ENCODE measurements at regions not wholly inside any gene's neighbourhood (a gene's known extent, or its start where the extent isn't known, plus 50 kb on each side); places are given as distances from the start of the nearest gene placed in this dataset.
"Not testable (repeated sequence)": the region's sequence is repeated elsewhere in the genome, so short reads cannot be mapped to it uniquely, and the experiment has no call there.

DNA sequence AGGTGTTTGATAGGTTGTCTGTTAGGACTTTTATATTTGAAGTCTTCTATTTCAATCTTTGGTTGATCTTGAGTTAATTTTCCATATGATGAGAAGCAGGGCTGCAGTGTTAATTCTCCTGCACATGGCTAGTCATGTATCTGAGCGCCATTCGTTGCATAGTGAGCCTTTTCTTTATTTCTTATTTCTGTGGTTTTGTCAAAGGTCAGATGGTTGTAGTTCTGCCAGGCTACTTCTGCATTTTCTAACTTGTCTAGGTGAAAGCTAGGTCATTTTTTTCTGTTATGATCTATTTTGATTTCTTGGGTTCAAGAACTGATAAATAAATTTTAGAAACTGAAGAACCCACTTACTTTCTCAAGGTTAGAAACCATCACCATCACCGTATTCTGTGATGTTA, 56.7 kb downstream of the CCDC74A start:
- no peak for DNase-seq (ENCODE audit: low read depth in 2 of 2)

- no peak for DNase-seq (ENCODE audit: low read depth in 2 of 2)
Measured at GRCh38 chr2:131584940-131585339, 57.3 kb downstream of the CCDC74A start.

DNA sequence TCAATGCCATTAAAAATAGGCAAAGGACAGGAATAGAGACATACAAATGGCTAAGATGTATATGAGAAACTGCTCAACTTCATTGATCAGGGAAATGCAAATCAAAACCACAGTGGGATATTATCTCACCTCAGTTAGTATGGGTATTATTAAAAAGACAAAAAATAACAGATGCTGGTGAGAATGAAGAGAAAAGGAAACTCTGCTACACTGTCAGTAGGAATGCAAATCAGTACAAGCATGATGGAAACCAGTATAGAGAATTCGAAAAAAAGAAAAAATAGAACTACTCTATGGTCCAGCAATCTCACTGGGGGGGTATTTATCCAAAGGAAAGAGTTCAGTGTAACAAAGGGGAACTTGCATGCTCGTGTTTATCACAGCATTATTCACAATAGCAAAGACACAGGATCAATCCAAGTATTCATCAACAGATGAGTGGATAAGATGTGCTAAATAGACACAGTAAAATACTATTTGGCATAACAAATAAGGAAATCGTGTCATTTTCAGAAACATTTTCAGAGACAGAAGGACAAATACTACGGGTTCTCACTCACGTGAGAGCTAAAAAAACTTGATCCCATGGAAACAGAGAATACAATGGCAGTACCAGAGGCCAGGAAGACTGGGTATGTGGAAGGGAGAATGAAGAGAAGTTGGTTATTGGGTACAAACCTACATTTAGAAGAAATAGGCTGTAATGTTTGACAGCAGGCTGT, 60.6 kb downstream of the CCDC74A start:
- DNase-seq (ENCODE audit: low read depth in 2 of 2) = no peak

DNA sequence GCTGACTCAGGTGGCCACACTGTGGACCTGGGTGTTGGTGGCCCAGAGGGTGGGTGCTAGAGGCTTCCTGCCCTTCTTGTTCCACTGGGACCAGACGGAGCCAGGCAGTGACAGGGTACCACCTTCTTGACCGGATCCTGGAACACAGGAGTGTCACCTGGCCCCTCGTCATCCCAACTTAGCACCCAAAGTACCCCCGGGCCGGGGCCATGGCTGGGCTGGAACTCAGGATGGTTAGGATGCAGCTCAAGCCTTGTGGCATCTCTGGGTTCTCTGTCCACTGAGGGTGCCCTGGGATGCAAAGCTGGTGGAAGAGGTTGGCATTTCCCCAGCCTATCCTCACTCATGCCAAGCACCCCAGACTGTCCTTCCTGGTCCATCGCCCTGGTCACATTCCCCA, 61.4 kb downstream of the CCDC74A start:
- not testable (repeated sequence) for DNase-seq (ENCODE audit: low read depth in 2 of 2)

DNA sequence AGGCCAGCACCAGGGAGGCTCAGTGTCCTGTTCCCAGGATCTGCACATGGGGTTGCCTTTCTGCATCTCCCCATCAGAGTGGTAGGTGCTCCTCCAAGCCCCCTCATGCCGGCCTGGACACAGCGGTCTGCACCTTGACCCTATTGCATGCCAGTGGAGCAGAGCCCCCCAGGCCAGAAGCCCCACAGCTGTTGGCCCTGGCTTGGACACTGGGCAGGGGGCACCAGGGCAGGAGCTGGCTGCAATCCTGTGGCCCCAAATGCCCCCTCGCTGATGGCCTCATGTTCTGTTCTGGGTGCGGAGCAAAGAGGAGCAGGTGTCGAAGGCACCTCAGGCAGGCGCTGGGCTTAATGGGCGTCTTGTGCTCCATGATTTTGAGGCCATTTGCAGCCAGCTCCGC, 62.7 kb downstream of the CCDC74A start:
- no peak for DNase-seq (ENCODE audit: low read depth in 2 of 2)

DNA sequence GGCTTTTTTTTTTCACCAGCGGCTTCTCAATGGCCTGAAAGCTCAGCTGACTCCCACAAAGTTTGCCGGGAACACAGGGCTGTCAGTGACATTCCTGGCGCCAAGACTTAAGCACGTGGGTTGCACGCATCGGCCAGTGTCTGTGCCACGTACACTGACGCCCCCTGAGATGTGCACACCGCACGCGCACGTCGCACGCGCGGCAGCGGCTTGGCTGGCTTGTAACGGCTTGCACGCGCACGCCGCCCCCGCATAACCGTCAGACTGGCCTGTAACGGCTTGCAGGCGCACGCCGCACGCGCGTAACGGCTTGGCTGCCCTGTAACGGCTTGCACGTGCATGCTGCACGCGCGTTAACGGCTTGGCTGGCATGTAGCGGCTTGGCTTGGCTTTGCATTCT, 63.2 kb downstream of the CCDC74A start:
- DNase-seq (ENCODE audit: low read depth in 2 of 2) = no peak

DNA sequence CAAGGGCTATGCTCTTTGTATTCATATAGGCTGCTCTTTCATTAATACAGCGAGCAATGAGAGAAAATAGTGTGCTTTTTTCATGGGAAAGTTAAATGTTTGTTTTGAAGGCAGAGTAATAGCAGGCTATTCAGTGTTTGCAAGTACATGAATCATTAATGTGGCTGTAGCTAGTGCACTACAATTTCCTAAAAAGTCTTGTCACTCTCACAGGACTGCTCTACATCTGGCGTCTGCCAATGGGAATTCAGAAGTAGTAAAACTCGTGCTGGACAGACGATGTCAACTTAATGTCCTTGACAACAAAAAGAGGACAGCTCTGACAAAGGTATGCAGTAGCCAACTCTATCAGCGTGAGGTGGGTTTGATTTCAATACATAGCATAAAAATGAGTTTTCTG, 68.9 kb downstream of the CCDC74A start:
- DNase-seq (ENCODE audit: low read depth in 2 of 2) = not testable (repeated sequence)

DNA sequence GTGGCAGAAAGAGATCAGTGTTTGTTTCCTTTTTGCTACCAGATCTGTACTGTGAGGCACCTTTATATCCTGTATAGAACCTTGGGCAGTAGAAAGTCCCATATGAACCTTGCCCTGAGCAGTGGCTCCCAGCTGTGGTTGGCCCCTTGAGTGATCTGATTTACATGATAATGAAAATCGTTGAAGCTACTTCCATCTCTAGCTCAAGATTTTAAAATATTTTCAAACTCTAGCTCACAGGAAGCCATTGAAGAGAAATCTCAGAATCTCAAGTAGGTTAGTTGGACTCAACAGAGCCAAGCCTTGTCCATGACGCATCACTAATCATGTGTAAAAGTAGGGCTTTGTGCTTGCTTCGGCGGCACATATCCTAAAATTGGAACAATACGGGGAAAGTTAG, 74.8 kb downstream of the CCDC74A start:
- not testable (repeated sequence) for DNase-seq (ENCODE audit: low read depth in 2 of 2)

- not testable (repeated sequence) for DNase-seq (ENCODE audit: low read depth in 2 of 2)
Measured at GRCh38 chr2:131604652-131605051, 77.0 kb downstream of the CCDC74A start.

GRCh38 chr2:131606366-131606765, 78.7 kb downstream of the CCDC74A start:
- DNase-seq (ENCODE audit: low read depth in 2 of 2) = not testable (repeated sequence)

DNA sequence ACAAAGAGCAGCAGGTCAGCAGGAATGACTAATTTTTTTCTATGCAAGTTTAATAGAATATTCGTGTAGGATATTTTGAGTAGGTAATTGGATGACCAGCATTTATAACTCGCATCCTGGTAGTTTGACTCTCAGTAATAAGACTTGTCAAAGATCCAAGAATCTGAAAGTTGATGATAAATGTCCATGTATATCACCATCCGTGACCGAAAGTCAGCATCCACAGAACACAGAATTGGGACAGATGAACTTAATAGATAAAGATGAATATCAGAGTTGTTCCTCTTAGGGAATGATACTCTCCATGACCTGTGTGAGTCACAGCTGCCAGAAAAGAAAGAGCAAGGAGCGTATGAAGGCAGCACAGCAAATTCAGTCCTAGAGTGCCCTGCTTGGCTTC, 79.4 kb downstream of the CCDC74A start:
- DNase-seq (ENCODE audit: low read depth in 2 of 2) = not testable (repeated sequence)

GRCh38 chr2:131614539-131614938, 86.9 kb downstream of the CCDC74A start:
- not testable (repeated sequence) for DNase-seq (ENCODE audit: low read depth in 2 of 2)

GRCh38 chr2:131618320-131618719, 90.6 kb downstream of the CCDC74A start:
- DNase-seq (ENCODE audit: low read depth in 2 of 2) = not testable (repeated sequence)

- not testable (repeated sequence) for DNase-seq (ENCODE audit: low read depth in 2 of 2)
Measured at GRCh38 chr2:131622874-131623273, 95.2 kb downstream of the CCDC74A start.

- not testable (repeated sequence) for DNase-seq (ENCODE audit: low read depth in 2 of 2)
Measured at GRCh38 chr2:131626011-131626410, 98.3 kb downstream of the CCDC74A start.

- not testable (repeated sequence) for DNase-seq (ENCODE audit: low read depth in 2 of 2)
Measured at GRCh38 chr2:131626565-131626964, 98.9 kb downstream of the CCDC74A start.

- DNase-seq (ENCODE audit: low read depth in 2 of 2) = not testable (repeated sequence)
Measured at GRCh38 chr2:131627777-131628176, 100.1 kb downstream of the CCDC74A start.

DNA sequence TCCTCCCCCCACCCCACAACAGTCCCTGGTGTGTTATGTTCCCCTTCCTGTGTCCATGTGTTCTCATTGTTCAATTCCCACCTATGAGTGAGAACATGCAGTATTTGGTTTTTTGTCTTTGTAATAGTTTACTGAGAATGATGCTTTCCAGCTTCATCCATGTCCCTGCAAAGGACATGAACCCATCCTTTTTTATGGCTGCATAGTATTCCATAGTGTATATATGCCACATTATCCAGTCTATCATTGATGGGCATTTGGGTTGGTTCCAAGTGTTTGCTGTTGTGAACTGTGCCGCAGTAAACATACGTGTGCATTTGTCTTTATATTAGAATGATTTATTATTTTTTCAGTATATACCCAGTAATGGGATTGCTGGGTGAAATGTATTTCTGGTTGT, 104.0 kb downstream of the CCDC74A start:
- not testable (repeated sequence) for DNase-seq (ENCODE audit: low read depth in 2 of 2)

DNA sequence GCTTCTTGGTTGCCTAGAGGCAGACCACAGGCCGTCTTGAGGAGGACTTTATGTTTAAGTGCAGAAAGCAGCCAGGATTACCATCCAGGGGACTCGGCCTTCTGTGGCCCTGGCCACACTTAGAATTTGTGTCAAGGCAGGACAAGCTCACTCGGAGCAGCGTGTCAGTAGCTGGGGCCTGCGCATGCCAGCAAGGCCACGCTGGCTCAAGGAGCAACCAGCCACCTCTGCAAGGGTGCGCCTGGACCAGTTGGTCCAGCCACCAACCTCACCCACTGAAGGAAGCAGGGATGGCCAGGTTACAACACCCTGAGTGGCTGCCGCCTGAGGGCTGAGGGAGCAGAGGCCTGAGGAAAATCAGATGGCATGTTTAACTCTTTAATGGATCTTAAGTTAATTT, 105.7 kb downstream of the CCDC74A start:
- not testable (repeated sequence) for DNase-seq (ENCODE audit: low read depth in 2 of 2)

GRCh38 chr2:131633827-131634695, 106.4 kb downstream of the CCDC74A start:
- DNase-seq (ENCODE audit: low read depth in 2 of 2) = not testable (repeated sequence)

- DNase-seq (ENCODE audit: low read depth in 2 of 2) = no peak
Measured at GRCh38 chr2:131635611-131636010, 107.9 kb downstream of the CCDC74A start.

GRCh38 chr2:131636704-131637308, 109.1 kb downstream of the CCDC74A start:
- DNase-seq (ENCODE audit: low read depth in 2 of 2) = not testable (repeated sequence)

Data from stimulated activated CD4-positive, alpha-beta T cell treated with anti-CD3 and anti-CD28 coated beads, Interleukin-12 subunit alpha, Interleukin-12 subunit beta, amount 100 ng/mL, for 24 hours (primary cell).